Neural cell (in vitro differentiated cells): ENCODE measurements at regions not wholly inside any gene's neighbourhood (a gene's known extent, or its start where the extent isn't known, plus 50 kb on each side); places are given as distances from the start of the nearest gene placed in this dataset.

ENCODE experiments used
- H2AFZ ChIP-seq: fragments of 200-600, 300-800 bp; sonication (generic), shearing (Covaris generic); 2 replicates; pipeline ENCODE4 v1.6.0; 2014; ENCODE audit warnings: low read depth, mild to moderate bottlenecking, antibody characterized with exemption, low read length, moderate library complexity
- H3F3A ChIP-seq: fragments of 200-600 bp; shearing (Covaris generic); 2 replicates; pipeline ENCODE4 v1.6.1; 2016; ENCODE audit warnings: mild to moderate bottlenecking, moderate library complexity, mixed read lengths, antibody characterized with exemption, low read length; ENCODE audit not compliant: insufficient read depth, poor library complexity, severe bottlenecking
- H3K27ac ChIP-seq: fragments of 200-600, 300-800 bp; sonication (generic), shearing (Covaris generic); 2 replicates; pipeline ENCODE4 v1.5.1; 2014; ENCODE audit warnings: mild to moderate bottlenecking, low read length, moderate library complexity
- H3K27me3 ChIP-seq: fragments of 300-800, 200-600 bp; sonication (generic), shearing (Covaris generic); 2 replicates; pipeline ENCODE4 v1.6.0; 2014; ENCODE audit warnings: mild to moderate bottlenecking, low read depth, low read length, moderate library complexity; ENCODE audit not compliant: insufficient read depth
- H3K36me3 ChIP-seq: fragments of 300-800, 200-600 bp; sonication (generic), shearing (Covaris generic); 2 replicates; pipeline ENCODE4 v1.5.1; 2014; ENCODE audit warnings: mild to moderate bottlenecking, antibody characterized with exemption, low read length, moderate library complexity; ENCODE audit not compliant: insufficient read depth
- H3K4me2 ChIP-seq: fragments of 300-800, 200-600 bp; sonication (generic), shearing (Covaris generic); 2 replicates; pipeline ENCODE4 v1.6.0; 2014; ENCODE audit warnings: mild to moderate bottlenecking, low read length
- H3K4me3 ChIP-seq: fragments of 300-800, 200-600 bp; sonication (generic), shearing (Covaris generic); 2 replicates; pipeline ENCODE4 v1.5.1; 2014; ENCODE audit warnings: mild to moderate bottlenecking, low read length, moderate library complexity
- H3K79me2 ChIP-seq: fragments of 200-600 bp; shearing (Covaris generic); replicated peaks from 2 replicates; pipeline ENCODE4 v1.6.0; 2014; ENCODE audit warnings: mild to moderate bottlenecking, low read length, moderate library complexity; ENCODE audit not compliant: insufficient read depth
- H3K9ac ChIP-seq: fragments of 300-800, 200-600 bp; sonication (generic), shearing (Covaris generic); 2 replicates; pipeline ENCODE4 v1.6.1; 2016; ENCODE audit warnings: mild to moderate bottlenecking, low read length, mixed read lengths
- H3K9me2 ChIP-seq: fragments of 200-600 bp; shearing (Covaris generic); 2 replicates; pipeline ENCODE4 v1.6.1; 2016; ENCODE audit warnings: mild to moderate bottlenecking, low read length, mixed read lengths; ENCODE audit not compliant: insufficient read depth
- H3K9me3 ChIP-seq: fragments of 200-600, 300-800 bp; sonication (generic), shearing (Covaris generic); 2 replicates; pipeline ENCODE4 v1.6.1; 2016; ENCODE audit warnings: mild to moderate bottlenecking, mixed run types, low read length, moderate library complexity, mixed read lengths
- H4K20me1 ChIP-seq: fragments of 200-600 bp; shearing (Covaris generic); 2 replicates; pipeline ENCODE4 v1.6.1; 2016; ENCODE audit warnings: mild to moderate bottlenecking, mixed run types; ENCODE audit not compliant: insufficient read depth
- EP300 ChIP-seq: fragments of 450-650 bp; conservative IDR thresholded peaks from 2 replicates; pipeline ENCODE4 v1.6.1; 2014; ENCODE audit warnings: antibody characterized with exemption, mild to moderate bottlenecking, moderate library complexity; ENCODE audit not compliant: poor library complexity, severe bottlenecking
- EZH2 ChIP-seq: fragments of 200-600, 300-800 bp; shearing (Covaris generic), sonication (generic); IDR thresholded peaks from 2 replicates; pipeline ENCODE4 v1.6.1; 2014; ENCODE audit warnings: antibody characterized with exemption, low read length, borderline replicate concordance, mild to moderate bottlenecking; ENCODE audit not compliant: insufficient read depth, poor library complexity, severe bottlenecking
- MXI1 ChIP-seq: fragments of 450-650 bp; conservative IDR thresholded peaks from 2 replicates; pipeline ENCODE4 v1.6.1; 2014; ENCODE audit warnings: antibody characterized with exemption, mild to moderate bottlenecking; ENCODE audit not compliant: poor library complexity, severe bottlenecking
- POLR2AphosphoS5 ChIP-seq: IDR thresholded peaks from 2 replicates; pipeline ENCODE4 v1.6.1; 2012
- RAD21 ChIP-seq: fragments of 450-650 bp; conservative IDR thresholded peaks from 2 replicates; pipeline ENCODE4 v1.6.1; 2014; ENCODE audit warnings: antibody characterized with exemption, mild to moderate bottlenecking, moderate library complexity
- SMC3 ChIP-seq: fragments of 450-650 bp; conservative IDR thresholded peaks from 2 replicates; pipeline ENCODE4 v1.6.1; 2014; ENCODE audit warnings: antibody characterized with exemption, mild to moderate bottlenecking, moderate library complexity; ENCODE audit not compliant: poor library complexity
- TAF1 ChIP-seq: IDR thresholded peaks from 2 replicates; pipeline ENCODE4 v1.6.1; 2012; ENCODE audit warnings: low read depth
- TF ChIP-seq, protein P1 (sequence below): IDR thresholded peaks from 2 replicates; pipeline ENCODE4 v1.6.1; 2012; ENCODE audit warnings: borderline replicate concordance
- TF ChIP-seq, protein P2 (sequence below): fragments of 450-650 bp; IDR thresholded peaks from 2 replicates; pipeline ENCODE4 v1.5.1; 2014; ENCODE audit warnings: antibody characterized with exemption, mild to moderate bottlenecking, moderate library complexity; ENCODE audit not compliant: poor library complexity, severe bottlenecking

DNA sequence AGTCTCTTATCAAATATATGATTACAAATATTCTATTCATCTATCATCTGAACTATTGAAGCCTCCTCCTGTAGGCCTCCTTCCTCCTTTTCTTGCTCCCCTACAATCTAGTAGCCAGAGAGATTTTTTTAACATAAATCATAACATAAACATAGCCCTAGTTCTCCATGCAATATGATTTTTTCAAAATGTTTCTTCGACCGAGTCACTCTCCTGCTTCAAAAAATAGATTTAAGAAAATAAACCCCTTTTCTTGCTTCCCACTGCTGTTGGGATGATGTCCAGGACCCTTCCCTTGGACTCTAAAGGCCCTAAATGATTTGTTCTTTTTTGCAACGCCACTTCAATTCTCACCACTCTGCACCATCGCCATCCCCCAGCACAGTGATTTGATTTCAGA is 319.7 kb upstream of the TSHZ3 start:
- Histone ChIP-seq H3K9me3 (no peaks in the 10 kb centered on the region), H3K27ac (no peak overlapping the region), H3F3A (no peaks in the 10 kb centered on the region), H4K20me1 (no peaks in the 10 kb centered on the region), H3K9ac (no peak overlapping the region), H3K27me3 (no peaks in the 10 kb centered on the region), H3K36me3 (no peaks in the 10 kb centered on the region), H3K4me3 (no peak overlapping the region), H3K4me2 (no peak overlapping the region), H3K79me2 (no peaks in the 10 kb centered on the region), H2AFZ (no peak overlapping the region), H3K9me2 (no peaks in the 10 kb centered on the region)
- TF ChIP-seq POLR2AphosphoS5, result no peak
- no peak for TF ChIP-seq EZH2
- TF ChIP-seq, protein P1, sequence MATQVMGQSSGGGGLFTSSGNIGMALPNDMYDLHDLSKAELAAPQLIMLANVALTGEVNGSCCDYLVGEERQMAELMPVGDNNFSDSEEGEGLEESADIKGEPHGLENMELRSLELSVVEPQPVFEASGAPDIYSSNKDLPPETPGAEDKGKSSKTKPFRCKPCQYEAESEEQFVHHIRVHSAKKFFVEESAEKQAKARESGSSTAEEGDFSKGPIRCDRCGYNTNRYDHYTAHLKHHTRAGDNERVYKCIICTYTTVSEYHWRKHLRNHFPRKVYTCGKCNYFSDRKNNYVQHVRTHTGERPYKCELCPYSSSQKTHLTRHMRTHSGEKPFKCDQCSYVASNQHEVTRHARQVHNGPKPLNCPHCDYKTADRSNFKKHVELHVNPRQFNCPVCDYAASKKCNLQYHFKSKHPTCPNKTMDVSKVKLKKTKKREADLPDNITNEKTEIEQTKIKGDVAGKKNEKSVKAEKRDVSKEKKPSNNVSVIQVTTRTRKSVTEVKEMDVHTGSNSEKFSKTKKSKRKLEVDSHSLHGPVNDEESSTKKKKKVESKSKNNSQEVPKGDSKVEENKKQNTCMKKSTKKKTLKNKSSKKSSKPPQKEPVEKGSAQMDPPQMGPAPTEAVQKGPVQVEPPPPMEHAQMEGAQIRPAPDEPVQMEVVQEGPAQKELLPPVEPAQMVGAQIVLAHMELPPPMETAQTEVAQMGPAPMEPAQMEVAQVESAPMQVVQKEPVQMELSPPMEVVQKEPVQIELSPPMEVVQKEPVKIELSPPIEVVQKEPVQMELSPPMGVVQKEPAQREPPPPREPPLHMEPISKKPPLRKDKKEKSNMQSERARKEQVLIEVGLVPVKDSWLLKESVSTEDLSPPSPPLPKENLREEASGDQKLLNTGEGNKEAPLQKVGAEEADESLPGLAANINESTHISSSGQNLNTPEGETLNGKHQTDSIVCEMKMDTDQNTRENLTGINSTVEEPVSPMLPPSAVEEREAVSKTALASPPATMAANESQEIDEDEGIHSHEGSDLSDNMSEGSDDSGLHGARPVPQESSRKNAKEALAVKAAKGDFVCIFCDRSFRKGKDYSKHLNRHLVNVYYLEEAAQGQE, result no peak
- TF ChIP-seq TAF1, result no peak
- TF ChIP-seq, protein P2, sequence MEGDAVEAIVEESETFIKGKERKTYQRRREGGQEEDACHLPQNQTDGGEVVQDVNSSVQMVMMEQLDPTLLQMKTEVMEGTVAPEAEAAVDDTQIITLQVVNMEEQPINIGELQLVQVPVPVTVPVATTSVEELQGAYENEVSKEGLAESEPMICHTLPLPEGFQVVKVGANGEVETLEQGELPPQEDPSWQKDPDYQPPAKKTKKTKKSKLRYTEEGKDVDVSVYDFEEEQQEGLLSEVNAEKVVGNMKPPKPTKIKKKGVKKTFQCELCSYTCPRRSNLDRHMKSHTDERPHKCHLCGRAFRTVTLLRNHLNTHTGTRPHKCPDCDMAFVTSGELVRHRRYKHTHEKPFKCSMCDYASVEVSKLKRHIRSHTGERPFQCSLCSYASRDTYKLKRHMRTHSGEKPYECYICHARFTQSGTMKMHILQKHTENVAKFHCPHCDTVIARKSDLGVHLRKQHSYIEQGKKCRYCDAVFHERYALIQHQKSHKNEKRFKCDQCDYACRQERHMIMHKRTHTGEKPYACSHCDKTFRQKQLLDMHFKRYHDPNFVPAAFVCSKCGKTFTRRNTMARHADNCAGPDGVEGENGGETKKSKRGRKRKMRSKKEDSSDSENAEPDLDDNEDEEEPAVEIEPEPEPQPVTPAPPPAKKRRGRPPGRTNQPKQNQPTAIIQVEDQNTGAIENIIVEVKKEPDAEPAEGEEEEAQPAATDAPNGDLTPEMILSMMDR, result no peak
- no peak for TF ChIP-seq SMC3
- TF ChIP-seq MXI1, result no peak
- TF ChIP-seq RAD21, result no peak
- TF ChIP-seq EP300, result no peak

DNA sequence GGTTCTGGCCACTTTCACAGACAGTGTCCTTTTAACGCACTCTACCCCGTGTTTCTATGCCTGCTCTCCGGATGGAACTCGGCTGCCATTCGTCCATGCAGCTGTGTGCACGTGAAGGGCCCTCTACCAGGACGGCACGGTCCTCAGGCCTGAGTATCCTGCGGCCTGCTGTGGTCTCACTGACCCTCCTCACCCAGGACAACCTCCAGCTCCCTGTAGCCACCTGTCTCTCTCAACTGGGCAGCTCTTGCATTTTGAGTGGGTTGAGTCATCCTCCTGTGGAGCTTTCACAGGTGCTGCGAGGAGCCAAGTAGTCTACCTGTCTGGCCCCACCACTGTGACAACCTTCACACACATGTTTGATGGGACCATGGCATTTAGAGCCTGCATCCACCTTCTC is 321.7 kb upstream of the TSHZ3 start:
- Histone ChIP-seq H3K36me3 (no peaks in the 10 kb centered on the region), H4K20me1 (no peaks in the 10 kb centered on the region), H2AFZ (no peak overlapping the region), H3K9me2 (no peaks in the 10 kb centered on the region), H3K9ac (no peak overlapping the region), H3K27ac (no peak overlapping the region), H3K27me3 (no peaks in the 10 kb centered on the region), H3K79me2 (no peaks in the 10 kb centered on the region), H3F3A (no peaks in the 10 kb centered on the region), H3K9me3 (no peaks in the 10 kb centered on the region), H3K4me3 (no peak overlapping the region), H3K4me2 (no peak overlapping the region)
- TF ChIP-seq TAF1, result no peak
- TF ChIP-seq MXI1, result no peak
- TF ChIP-seq EP300, result no peak
- no peak for TF ChIP-seq RAD21
- TF ChIP-seq, protein P2, result no peak
- TF ChIP-seq POLR2AphosphoS5, result no peak
- TF ChIP-seq SMC3, result no peak
- TF ChIP-seq, protein P1, result no peak
- TF ChIP-seq EZH2, result no peak
